HEK293T (cell line): ENCODE measurements at regions not wholly inside any gene's neighbourhood (a gene's known extent, or its start where the extent isn't known, plus 50 kb on each side); places are given as distances from the start of the nearest gene placed in this dataset.

Experiments
- BHLHE40 ChIP-seq: fragments of 450-650 bp; IDR thresholded peaks from 2 replicates; pipeline ENCODE4 v1.6.1; 2016; ENCODE audit warnings: mild to moderate bottlenecking, moderate library complexity, borderline replicate concordance
- ELF4 ChIP-seq: fragments of 450-650 bp; IDR thresholded peaks from 2 replicates; pipeline ENCODE4 v1.6.1; 2017; ENCODE audit warnings: antibody characterized with exemption
- FOXA1 ChIP-seq: fragments of 450-650 bp; IDR thresholded peaks from 2 replicates; pipeline ENCODE4 v1.6.1; 2016; ENCODE audit warnings: mild to moderate bottlenecking
- FOXK2 ChIP-seq: fragments of 450-650 bp; IDR thresholded peaks from 2 replicates; pipeline ENCODE4 v1.6.1; 2016; ENCODE audit warnings: mild to moderate bottlenecking
- FOXM1 ChIP-seq: fragments of 450-650 bp; IDR thresholded peaks from 2 replicates; pipeline ENCODE4 v1.6.1; 2017; ENCODE audit warnings: mild to moderate bottlenecking, borderline replicate concordance
- L3MBTL2 ChIP-seq: fragments of 450-650 bp; conservative IDR thresholded peaks from 2 replicates; pipeline ENCODE4 v1.6.1; 2016; ENCODE audit warnings: mild to moderate bottlenecking
- NFRKB ChIP-seq: fragments of 450-650 bp; IDR thresholded peaks from 2 replicates; pipeline ENCODE4 v1.6.1; 2016; ENCODE audit warnings: mild to moderate bottlenecking, moderate library complexity
- SUZ12 ChIP-seq: fragments of 450-650 bp; IDR thresholded peaks from 2 replicates; pipeline ENCODE4 v1.6.1; 2016; ENCODE audit warnings: mild to moderate bottlenecking
- TARDBP ChIP-seq: fragments of 450-650 bp; IDR thresholded peaks from 2 replicates; pipeline ENCODE4 v1.6.1; 2016

- TF ChIP-seq FOXA1 (no peak), L3MBTL2 (no peak), NFRKB (no peak), BHLHE40 (no peak), TARDBP (no peak), FOXM1 (no peak), ELF4 (no peak), FOXK2 (no peak), SUZ12 (no peak)
These were observed 525.4 kb downstream of the FUT8 start for GRCh38 chr14:65937960-65938316.
